Epidermal melanocyte (primary cell): ENCODE measurements at regions not wholly inside any gene's neighbourhood (a gene's known extent, or its start where the extent isn't known, plus 50 kb on each side); places are given as distances from the start of the nearest gene placed in this dataset.
"Not testable (repeated sequence)": the region's sequence is repeated elsewhere in the genome, so short reads cannot be mapped to it uniquely, and the experiment has no call there.

Source experiments
- DNase-seq: peaks from one replicate; pipeline ENCODE4 v3.0.0; 2011; ENCODE audit warnings: low spot score; ENCODE audit not compliant: insufficient read length

- DNase-seq: no peak
These were observed 148.5 kb upstream of the ATXN1 start for GRCh38 chr6:16909658-16910360.

GRCh38 chr6:16907991-16908390 lies 146.7 kb upstream of the ATXN1 start:
- DNase-seq: no peak

GRCh38 chr6:16904957-16905356 lies 143.7 kb upstream of the ATXN1 start:
- no peak for DNase-seq

GRCh38 chr6:16903470-16903869 lies 142.2 kb upstream of the ATXN1 start:
- DNase-seq: peak; percentile 42

GRCh38 chr6:16902502-16902901 lies 141.2 kb upstream of the ATXN1 start:
- no peak for DNase-seq

GRCh38 chr6:16901782-16902181 lies 140.5 kb upstream of the ATXN1 start:
- DNase-seq: no peak

GRCh38 chr6:16901306-16901705 lies 140.0 kb upstream of the ATXN1 start:
- no peak for DNase-seq

- no peak for DNase-seq
These were observed 137.6 kb upstream of the ATXN1 start for GRCh38 chr6:16898640-16899396.

- DNase-seq: no peak
These were observed 136.4 kb upstream of the ATXN1 start for GRCh38 chr6:16897669-16898068.

GRCh38 chr6:16894301-16894700 lies 133.0 kb upstream of the ATXN1 start:
- no peak for DNase-seq

- not testable (repeated sequence) for DNase-seq
These were observed 129.8 kb upstream of the ATXN1 start for GRCh38 chr6:16891110-16891509.

GRCh38 chr6:16885411-16886160 lies 124.3 kb upstream of the ATXN1 start:
- DNase-seq: no peak

GRCh38 chr6:16884526-16884925 lies 123.3 kb upstream of the ATXN1 start:
- no peak for DNase-seq

GRCh38 chr6:16883414-16883813 lies 122.2 kb upstream of the ATXN1 start:
- no peak for DNase-seq

- no peak for DNase-seq
These were observed 121.0 kb upstream of the ATXN1 start for GRCh38 chr6:16882230-16882629.

GRCh38 chr6:16876852-16877251 lies 115.6 kb upstream of the ATXN1 start:
- not testable (repeated sequence) for DNase-seq

- no peak for DNase-seq
These were observed 114.9 kb upstream of the ATXN1 start for GRCh38 chr6:16876201-16876600.

- no peak for DNase-seq
These were observed 112.4 kb upstream of the ATXN1 start for GRCh38 chr6:16873698-16874097.

- no peak for DNase-seq
These were observed 111.4 kb upstream of the ATXN1 start for GRCh38 chr6:16872543-16873235.

- no peak for DNase-seq
These were observed 109.8 kb upstream of the ATXN1 start for GRCh38 chr6:16871047-16871446.

GRCh38 chr6:16868968-16869367 lies 107.7 kb upstream of the ATXN1 start:
- DNase-seq: no peak
